Loucy (cell line): ENCODE measurements at regions not wholly inside any gene's neighbourhood (a gene's known extent, or its start where the extent isn't known, plus 50 kb on each side); places are given as distances from the start of the nearest gene placed in this dataset.

Experiments
- H2AFZ ChIP-seq: fragments of 200-600 bp; sonication (generic); 2 replicates; pipeline ENCODE4 v1.6.0; 2016; ENCODE audit warnings: antibody characterized with exemption, mild to moderate bottlenecking, low read length, moderate library complexity
- H3F3A ChIP-seq: fragments of 200-600 bp; 2 replicates; pipeline ENCODE4 v1.6.0; 2016; ENCODE audit warnings: antibody characterized with exemption, low read depth, mild to moderate bottlenecking
- H3K27me3 ChIP-seq: fragments of 200-600 bp; sonication (generic); 2 replicates; pipeline ENCODE4 v1.6.1; 2014; ENCODE audit warnings: low read length, mild to moderate bottlenecking; ENCODE audit not compliant: insufficient read depth, poor library complexity, severe bottlenecking
- H3K36me3 ChIP-seq: fragments of 200-600 bp; sonication (generic); 2 replicates; pipeline ENCODE4 v1.6.1; 2016; ENCODE audit warnings: low read length; ENCODE audit not compliant: insufficient read depth
- H3K4me1 ChIP-seq: fragments of 200-600 bp; sonication (generic); 2 replicates; pipeline ENCODE4 v1.5.1; 2014; ENCODE audit warnings: low read length, mild to moderate bottlenecking; ENCODE audit not compliant: insufficient read depth, poor library complexity, severe bottlenecking
- H3K4me2 ChIP-seq: fragments of 200-600 bp; sonication (generic); 2 replicates; pipeline ENCODE4 v1.6.0; 2014; ENCODE audit warnings: antibody characterized with exemption, low read length, low read depth, mild to moderate bottlenecking; ENCODE audit not compliant: poor library complexity, severe bottlenecking
- H3K4me3 ChIP-seq: fragments of 200-600 bp; sonication (generic); 2 replicates; pipeline ENCODE4 v1.5.1; 2014; ENCODE audit warnings: low read length, mild to moderate bottlenecking, mixed read lengths; ENCODE audit not compliant: poor library complexity, severe bottlenecking
- H3K79me2 ChIP-seq: fragments of 200-600 bp; sonication (generic); 2 replicates; pipeline ENCODE4 v1.6.1; 2014; ENCODE audit warnings: low read length; ENCODE audit not compliant: insufficient read depth
- H3K9ac ChIP-seq: fragments of 200-600 bp; sonication (generic); 2 replicates; pipeline ENCODE4 v1.6.0; 2014; ENCODE audit warnings: mild to moderate bottlenecking, low read depth, low read length, moderate library complexity; ENCODE audit not compliant: poor library complexity, severe bottlenecking
- H3K9me2 ChIP-seq: fragments of 200-600 bp; sonication (generic); replicated peaks from 2 replicates; pipeline ENCODE4 v1.6.1; 2016; ENCODE audit warnings: low read depth, low read length, mixed read lengths
- H3K9me3 ChIP-seq: fragments of 200-600 bp; sonication (generic); 2 replicates; pipeline ENCODE4 v1.6.1; 2014; ENCODE audit warnings: mild to moderate bottlenecking, antibody characterized with exemption, low read length, low read depth; ENCODE audit not compliant: insufficient read depth
- H4K20me1 ChIP-seq: fragments of 200-600 bp; sonication (generic); 2 replicates; pipeline ENCODE4 v1.6.0; 2014; ENCODE audit warnings: antibody characterized with exemption, low read length, mild to moderate bottlenecking; ENCODE audit not compliant: insufficient read depth, poor library complexity, severe bottlenecking
- EZH2phosphoT487 ChIP-seq: fragments of 200-600 bp; IDR thresholded peaks from 2 replicates; pipeline ENCODE4 v1.6.1; 2018; ENCODE audit warnings: antibody characterized with exemption, mild to moderate bottlenecking, moderate library complexity, borderline replicate concordance
- TF ChIP-seq, protein P1 (sequence below): fragments of 200-600 bp; sonication (generic); conservative IDR thresholded peaks from 2 replicates; pipeline ENCODE4 v1.5.1; 2014; ENCODE audit warnings: mild to moderate bottlenecking, antibody characterized with exemption, low read length

DNA sequence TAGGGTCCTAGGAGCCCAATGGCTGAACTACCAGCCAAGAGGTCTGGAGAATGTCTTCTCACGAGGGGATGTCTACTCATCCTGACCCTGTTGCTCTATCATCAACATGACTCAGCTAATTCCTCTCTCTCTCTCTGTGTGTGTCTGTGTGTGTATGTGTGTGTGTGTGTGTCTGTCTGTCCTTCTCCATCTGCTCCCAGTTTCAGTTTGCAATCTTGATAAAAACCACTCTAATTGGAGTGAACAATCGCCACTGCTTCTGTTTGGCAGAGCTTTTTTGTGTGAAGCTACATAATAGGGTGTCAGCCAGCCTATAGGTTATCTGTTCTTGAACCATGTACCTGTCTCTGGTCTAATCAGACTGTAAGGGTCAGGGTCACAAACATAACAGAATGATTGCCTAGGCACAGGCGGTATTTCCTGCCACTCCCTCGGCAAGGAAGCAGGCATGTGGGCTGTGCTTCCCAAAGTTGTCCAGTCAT is 219.8 kb downstream of the SH3BP4 start:
- Histone ChIP-seq H3K4me3 (no peak overlapping the region), H3K27me3 (no peaks in the 10 kb centered on the region), H3K9ac (no peak overlapping the region), H3K36me3 (no peaks in the 10 kb centered on the region), H3K9me2 (no peaks in the 10 kb centered on the region), H3F3A (no peaks in the 10 kb centered on the region), H4K20me1 (no peaks in the 10 kb centered on the region), H2AFZ (no peak overlapping the region), H3K4me2 (no peak overlapping the region), H3K79me2 (no peaks in the 10 kb centered on the region), H3K9me3 (no peaks in the 10 kb centered on the region), H3K4me1 (no peaks in the 10 kb centered on the region)
- TF ChIP-seq, protein P1, sequence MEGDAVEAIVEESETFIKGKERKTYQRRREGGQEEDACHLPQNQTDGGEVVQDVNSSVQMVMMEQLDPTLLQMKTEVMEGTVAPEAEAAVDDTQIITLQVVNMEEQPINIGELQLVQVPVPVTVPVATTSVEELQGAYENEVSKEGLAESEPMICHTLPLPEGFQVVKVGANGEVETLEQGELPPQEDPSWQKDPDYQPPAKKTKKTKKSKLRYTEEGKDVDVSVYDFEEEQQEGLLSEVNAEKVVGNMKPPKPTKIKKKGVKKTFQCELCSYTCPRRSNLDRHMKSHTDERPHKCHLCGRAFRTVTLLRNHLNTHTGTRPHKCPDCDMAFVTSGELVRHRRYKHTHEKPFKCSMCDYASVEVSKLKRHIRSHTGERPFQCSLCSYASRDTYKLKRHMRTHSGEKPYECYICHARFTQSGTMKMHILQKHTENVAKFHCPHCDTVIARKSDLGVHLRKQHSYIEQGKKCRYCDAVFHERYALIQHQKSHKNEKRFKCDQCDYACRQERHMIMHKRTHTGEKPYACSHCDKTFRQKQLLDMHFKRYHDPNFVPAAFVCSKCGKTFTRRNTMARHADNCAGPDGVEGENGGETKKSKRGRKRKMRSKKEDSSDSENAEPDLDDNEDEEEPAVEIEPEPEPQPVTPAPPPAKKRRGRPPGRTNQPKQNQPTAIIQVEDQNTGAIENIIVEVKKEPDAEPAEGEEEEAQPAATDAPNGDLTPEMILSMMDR = no peak
- TF ChIP-seq EZH2phosphoT487 = no peak

DNA sequence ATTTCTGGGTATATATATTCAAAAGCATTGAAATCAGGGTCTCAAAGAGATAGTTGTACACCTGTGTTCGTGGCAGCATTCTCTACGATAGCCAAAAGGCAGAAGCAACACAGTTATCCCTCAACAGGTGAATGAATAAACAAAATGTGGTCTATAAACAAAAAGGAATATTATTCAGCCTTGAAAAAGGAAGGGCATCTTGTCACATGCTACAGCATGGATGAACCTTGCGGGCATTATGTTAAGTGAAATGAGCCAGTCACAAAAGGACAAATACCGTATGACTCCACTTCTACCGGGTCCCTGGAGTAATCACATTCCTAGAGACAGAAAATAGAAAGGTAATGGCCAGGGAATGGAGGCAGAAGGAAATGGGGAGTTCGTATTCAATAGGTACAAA is 228.8 kb downstream of the SH3BP4 start:
- Histone ChIP-seq H3K9me3 (no peaks in the 10 kb centered on the region), H3F3A (no peaks in the 10 kb centered on the region), H3K4me1 (no peaks in the 10 kb centered on the region), H3K9me2 (no peaks in the 10 kb centered on the region), H3K4me2 (no peak overlapping the region), H3K79me2 (no peaks in the 10 kb centered on the region), H3K9ac (no peak overlapping the region), H3K27me3 (no peaks in the 10 kb centered on the region), H2AFZ (no peak overlapping the region), H3K36me3 (no peaks in the 10 kb centered on the region), H4K20me1 (no peaks in the 10 kb centered on the region), H3K4me3 (no peak overlapping the region)
- TF ChIP-seq, protein P1 = no peak
- TF ChIP-seq EZH2phosphoT487 = no peak

DNA sequence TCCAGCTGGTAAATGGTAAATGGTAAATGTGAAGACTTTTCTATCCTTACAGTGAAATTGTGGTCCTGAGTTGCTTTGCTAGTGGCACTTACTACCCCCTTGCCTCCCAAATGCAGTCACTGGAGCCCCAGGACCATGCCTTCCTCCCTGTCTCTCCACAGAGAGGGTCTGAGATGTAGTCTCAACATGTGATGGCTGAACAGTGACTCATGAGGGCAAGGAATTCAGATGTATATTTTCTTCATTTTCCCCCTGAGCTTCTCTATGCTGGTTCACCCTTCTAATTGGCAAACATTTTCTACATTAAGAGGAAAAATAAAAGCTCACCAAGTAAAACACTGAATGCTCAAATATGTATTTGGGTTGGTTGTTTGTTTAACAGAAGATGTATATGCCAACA is 232.0 kb downstream of the SH3BP4 start:
- H3F3A ChIP-seq = no peaks in the 10 kb centered on the region
- no peaks in the 10 kb centered on the region for H3K27me3 ChIP-seq
- H3K9me3 ChIP-seq = no peaks in the 10 kb centered on the region
- no peaks in the 10 kb centered on the region for H3K36me3 ChIP-seq
- no peaks in the 10 kb centered on the region for H3K4me1 ChIP-seq
- no peak overlapping the region for H3K4me3 ChIP-seq
- H3K9me2 ChIP-seq = no peaks in the 10 kb centered on the region
- H3K4me2 ChIP-seq = no peak overlapping the region
- no peak for TF ChIP-seq EZH2phosphoT487
- TF ChIP-seq, protein P1 = no peak
- no peaks in the 10 kb centered on the region for H3K79me2 ChIP-seq
- H4K20me1 ChIP-seq = no peaks in the 10 kb centered on the region
- H2AFZ ChIP-seq = no peak overlapping the region
- H3K9ac ChIP-seq = no peak overlapping the region
